Fibroblast of lung (primary cell): ENCODE measurements at regions not wholly inside any gene's neighbourhood (a gene's known extent, or its start where the extent isn't known, plus 50 kb on each side); places are given as distances from the start of the nearest gene placed in this dataset.

ENCODE experiments used
- EZH2 ChIP-seq: IDR thresholded peaks from 2 replicates; pipeline ENCODE4 v1.5.1; 2012; ENCODE audit warnings: low read length, control low read depth, mild to moderate bottlenecking; ENCODE audit errors: missing control alignments
- TF ChIP-seq, protein P1 (sequence below), 2 donors: IDR thresholded peaks in 1 of 2; conservative IDR thresholded peaks in 1 of 2; 1 replicate in 1 of 2; 2 replicates in 1 of 2; pipeline ENCODE4 v1.5.1; 2011 to 2012; ENCODE audit warnings: low read length in 2 of 2, control low read depth in 1 of 2, inconsistent platforms in 1 of 2, low read depth in 1 of 2, mild to moderate bottlenecking in 1 of 2

DNA sequence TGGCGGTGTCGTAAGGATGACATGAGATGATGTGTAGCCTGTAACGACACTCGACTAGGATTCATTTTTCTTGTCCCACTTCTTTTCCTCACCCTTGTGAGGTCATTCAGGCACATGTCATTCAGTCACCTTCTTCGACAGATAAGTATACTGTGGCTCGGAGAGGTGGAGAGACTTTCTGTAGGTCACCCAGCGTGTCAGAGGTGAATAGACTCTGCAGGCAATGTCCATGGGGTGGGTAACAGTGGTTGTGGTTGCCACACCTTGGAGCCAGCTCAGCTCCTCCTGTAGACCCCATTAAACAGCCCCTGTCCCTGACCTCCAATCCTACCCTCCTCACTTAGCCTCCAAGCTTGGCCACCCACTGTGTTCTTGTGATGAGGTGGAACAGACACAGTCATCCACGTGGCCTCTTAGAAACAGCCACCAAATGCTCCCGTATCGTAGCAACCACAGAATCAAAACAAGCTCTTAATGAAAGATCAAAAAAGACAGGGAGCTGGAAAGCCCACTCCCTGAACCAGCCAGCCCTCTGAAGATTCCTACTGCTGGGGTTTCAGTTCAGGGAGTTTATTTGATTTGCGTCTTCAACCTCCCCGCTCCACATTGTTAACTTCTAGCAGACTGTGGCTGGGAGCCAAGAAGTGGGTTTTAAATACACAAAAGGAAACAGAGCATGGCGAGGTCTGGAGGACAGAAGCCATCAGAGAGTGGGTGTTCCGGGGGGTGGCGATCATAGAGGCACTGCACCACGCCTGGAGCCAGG lies 89.0 kb upstream of the GRK3 start:
- TF ChIP-seq, protein P1, sequence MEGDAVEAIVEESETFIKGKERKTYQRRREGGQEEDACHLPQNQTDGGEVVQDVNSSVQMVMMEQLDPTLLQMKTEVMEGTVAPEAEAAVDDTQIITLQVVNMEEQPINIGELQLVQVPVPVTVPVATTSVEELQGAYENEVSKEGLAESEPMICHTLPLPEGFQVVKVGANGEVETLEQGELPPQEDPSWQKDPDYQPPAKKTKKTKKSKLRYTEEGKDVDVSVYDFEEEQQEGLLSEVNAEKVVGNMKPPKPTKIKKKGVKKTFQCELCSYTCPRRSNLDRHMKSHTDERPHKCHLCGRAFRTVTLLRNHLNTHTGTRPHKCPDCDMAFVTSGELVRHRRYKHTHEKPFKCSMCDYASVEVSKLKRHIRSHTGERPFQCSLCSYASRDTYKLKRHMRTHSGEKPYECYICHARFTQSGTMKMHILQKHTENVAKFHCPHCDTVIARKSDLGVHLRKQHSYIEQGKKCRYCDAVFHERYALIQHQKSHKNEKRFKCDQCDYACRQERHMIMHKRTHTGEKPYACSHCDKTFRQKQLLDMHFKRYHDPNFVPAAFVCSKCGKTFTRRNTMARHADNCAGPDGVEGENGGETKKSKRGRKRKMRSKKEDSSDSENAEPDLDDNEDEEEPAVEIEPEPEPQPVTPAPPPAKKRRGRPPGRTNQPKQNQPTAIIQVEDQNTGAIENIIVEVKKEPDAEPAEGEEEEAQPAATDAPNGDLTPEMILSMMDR (conservative IDR thresholded peaks at IDR 0.05 in 1 of 2, IDR thresholded peaks at IDR 0.05 in 1 of 2; ENCODE audit: low read depth in 1 of 2, low read length in 2 of 2) = no peak
- TF ChIP-seq EZH2 = no peak
